ENCODE measurements at regions not wholly inside any gene's neighbourhood (a gene's known extent, or its start where the extent isn't known, plus 50 kb on each side); places are given as distances from the start of the nearest gene placed in this dataset.

DNA sequence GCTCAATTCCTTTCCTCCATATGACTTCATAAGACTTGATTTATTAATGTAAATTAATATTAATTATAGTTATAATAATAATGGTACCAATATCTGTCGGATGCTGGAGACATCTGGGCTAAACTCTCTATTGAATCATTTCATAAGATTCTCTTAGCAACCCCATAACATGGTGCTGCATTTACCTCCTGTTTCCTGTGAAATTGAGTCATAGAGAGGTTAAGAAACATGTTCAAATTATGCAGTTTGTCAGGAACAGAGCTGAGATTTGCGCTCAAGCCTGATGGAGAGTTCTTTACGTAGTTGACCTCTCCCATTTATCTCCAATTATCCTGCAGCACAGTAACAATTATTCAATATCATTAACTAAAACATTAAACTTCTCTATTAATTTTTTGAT lies 621.8 kb upstream of the FZD8 start:
- Histone ChIP-seq H3K27ac (ENCODE audit: low read length in 2 of 2) (no peak overlapping the region), H3K9me3 (ENCODE audit: control extremely low read depth in 1 of 3, control insufficient read depth in 2 of 3, insufficient read depth in 1 of 3, low read length in 2 of 3) (peaks cover 0 to 1% (median 0%) of the 10 kb centered on the region in 3 donors), H2AFZ (ENCODE audit: insufficient read depth, low read depth, low read length, poor library complexity, severe bottlenecking) (no peak overlapping the region), H3K4me3 (ENCODE audit: control extremely low read depth in 1 of 5, extremely low read depth in 1 of 5, insufficient read depth in 1 of 5, low read depth in 2 of 5, low read length in 4 of 5) (no peak overlapping the region), H3K4me2 (replicated peaks; ENCODE audit: low read depth, low read length, poor library complexity, severe bottlenecking) (no peak overlapping the region), H3K79me2 (ENCODE audit: control insufficient read depth, insufficient read depth, low read length) (no peaks in the 10 kb centered on the region), H3K9ac (ENCODE audit: low read length) (no peak overlapping the region), H3K4me1 (ENCODE audit: control insufficient read depth in 2 of 2, insufficient read depth in 2 of 2, low read length in 2 of 2) (no peaks in the 10 kb centered on the region), H3K36me3 (replicated peaks in 1 of 2; ENCODE audit: control extremely low read depth in 1 of 2, control insufficient read depth in 1 of 2, extremely low read depth in 1 of 2, insufficient read depth in 2 of 2, low read length in 1 of 2) (no peaks in the 10 kb centered on the region), H3K27me3 (replicated peaks in 1 of 4; ENCODE audit: control extremely low read depth in 1 of 4, control insufficient read depth in 3 of 4, insufficient read depth in 4 of 4, low read length in 3 of 4) (no peaks in the 10 kb centered on the region), H4K20me1 (ENCODE audit: control insufficient read depth, insufficient read depth, low read length, poor library complexity, severe bottlenecking) (no peaks in the 10 kb centered on the region)
- intact Hi-C loops (cut with micrococcal nuclease), result no loop called here
- peaks cover 4% of the 10 kb centered on the region for H3K9me3 Mint-ChIP-seq (ENCODE audit: insufficient read depth)
- ATAC-seq (ENCODE audit: low read depth), result no peak
- no peak overlapping the region for H3K4me3 Mint-ChIP-seq
- POLR2A ChIA-PET, result no interaction called here
- no peaks in the 10 kb centered on the region for H3K4me1 Mint-ChIP-seq
- no peak overlapping the region for H3K27ac Mint-ChIP-seq
- DNase-seq, result no peak
- CTCF ChIA-PET, result no interaction called here
- no peaks in the 10 kb centered on the region for H3K27me3 Mint-ChIP-seq
- TF ChIP-seq, protein P1, sequence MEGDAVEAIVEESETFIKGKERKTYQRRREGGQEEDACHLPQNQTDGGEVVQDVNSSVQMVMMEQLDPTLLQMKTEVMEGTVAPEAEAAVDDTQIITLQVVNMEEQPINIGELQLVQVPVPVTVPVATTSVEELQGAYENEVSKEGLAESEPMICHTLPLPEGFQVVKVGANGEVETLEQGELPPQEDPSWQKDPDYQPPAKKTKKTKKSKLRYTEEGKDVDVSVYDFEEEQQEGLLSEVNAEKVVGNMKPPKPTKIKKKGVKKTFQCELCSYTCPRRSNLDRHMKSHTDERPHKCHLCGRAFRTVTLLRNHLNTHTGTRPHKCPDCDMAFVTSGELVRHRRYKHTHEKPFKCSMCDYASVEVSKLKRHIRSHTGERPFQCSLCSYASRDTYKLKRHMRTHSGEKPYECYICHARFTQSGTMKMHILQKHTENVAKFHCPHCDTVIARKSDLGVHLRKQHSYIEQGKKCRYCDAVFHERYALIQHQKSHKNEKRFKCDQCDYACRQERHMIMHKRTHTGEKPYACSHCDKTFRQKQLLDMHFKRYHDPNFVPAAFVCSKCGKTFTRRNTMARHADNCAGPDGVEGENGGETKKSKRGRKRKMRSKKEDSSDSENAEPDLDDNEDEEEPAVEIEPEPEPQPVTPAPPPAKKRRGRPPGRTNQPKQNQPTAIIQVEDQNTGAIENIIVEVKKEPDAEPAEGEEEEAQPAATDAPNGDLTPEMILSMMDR (IDR thresholded peaks at IDR 0.05), result no peak
- no peak for TF ChIP-seq EZH2 (IDR thresholded peaks at IDR 0.05; ENCODE audit: borderline replicate concordance, insufficient read depth, low read depth, low read length, poor library complexity, severe bottlenecking)
- no CpG with 5 or more reads among the region's 3 CpGs for WGBS (ENCODE audit: insufficient coverage)

DNA sequence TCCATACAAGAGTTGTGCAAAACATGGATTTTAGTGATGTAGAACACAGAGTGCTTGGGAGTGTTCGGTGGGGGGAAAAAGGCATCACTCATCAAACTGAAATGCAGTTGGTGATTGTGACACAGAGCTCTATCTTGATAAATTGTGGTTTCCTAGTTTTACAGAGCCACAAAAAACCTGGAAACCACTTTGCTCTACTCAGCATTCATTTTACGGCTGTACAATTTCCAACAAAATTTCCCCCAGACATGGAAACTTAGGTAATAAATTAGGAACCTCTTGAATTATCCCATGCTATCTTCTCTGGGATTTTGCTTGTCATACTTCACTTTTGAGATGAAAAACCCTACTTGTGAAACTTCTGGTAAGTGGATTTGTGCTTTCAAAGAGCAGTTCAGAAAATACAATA lies 614.9 kb upstream of the FZD8 start:
- Histone ChIP-seq H3K27ac (ENCODE audit: low read length in 2 of 2) (no peak overlapping the region), H3K79me2 (ENCODE audit: control insufficient read depth, insufficient read depth, low read length) (no peaks in the 10 kb centered on the region), H3K27me3 (replicated peaks in 1 of 4; ENCODE audit: control extremely low read depth in 1 of 4, control insufficient read depth in 3 of 4, insufficient read depth in 4 of 4, low read length in 3 of 4) (no peaks in the 10 kb centered on the region), H3K9me3 (ENCODE audit: control extremely low read depth in 1 of 3, control insufficient read depth in 2 of 3, insufficient read depth in 1 of 3, low read length in 2 of 3) (peaks cover 0 to under 1% (median 0%) of the 10 kb centered on the region in 3 donors), H3K4me2 (replicated peaks; ENCODE audit: low read depth, low read length, poor library complexity, severe bottlenecking) (no peak overlapping the region), H3K36me3 (replicated peaks in 1 of 2; ENCODE audit: control extremely low read depth in 1 of 2, control insufficient read depth in 1 of 2, extremely low read depth in 1 of 2, insufficient read depth in 2 of 2, low read length in 1 of 2) (no peaks in the 10 kb centered on the region), H2AFZ (ENCODE audit: insufficient read depth, low read depth, low read length, poor library complexity, severe bottlenecking) (no peak overlapping the region), H4K20me1 (ENCODE audit: control insufficient read depth, insufficient read depth, low read length, poor library complexity, severe bottlenecking) (no peaks in the 10 kb centered on the region), H3K9ac (ENCODE audit: low read length) (no peak overlapping the region), H3K4me3 (ENCODE audit: control extremely low read depth in 1 of 5, extremely low read depth in 1 of 5, insufficient read depth in 1 of 5, low read depth in 2 of 5, low read length in 4 of 5) (no peak overlapping the region), H3K4me1 (ENCODE audit: control insufficient read depth in 2 of 2, insufficient read depth in 2 of 2, low read length in 2 of 2) (no peaks in the 10 kb centered on the region)
- Mint-ChIP-seq H3K27me3 (no peaks in the 10 kb centered on the region), H3K27ac (no peak overlapping the region), H3K4me3 (no peak overlapping the region), H3K9me3 (ENCODE audit: insufficient read depth) (peaks cover 11% of the 10 kb centered on the region), H3K4me1 (no peaks in the 10 kb centered on the region)
- WGBS (ENCODE audit: insufficient coverage), result no CpG with 5 or more reads among the region's 2 CpGs
- ChIA-PET POLR2A (no interaction called here), CTCF (no interaction called here)
- DNase-seq, result no peak
- no peak for ATAC-seq (ENCODE audit: low read depth)
- TF ChIP-seq, protein P1 (IDR thresholded peaks at IDR 0.05), result no peak
- TF ChIP-seq EZH2 (IDR thresholded peaks at IDR 0.05; ENCODE audit: borderline replicate concordance, insufficient read depth, low read depth, low read length, poor library complexity, severe bottlenecking), result no peak
- intact Hi-C loops (cut with micrococcal nuclease), result no loop called here

Measured in B cell (primary cell).